Stimulated activated CD8-positive, alpha-beta memory T cell treated with anti-CD3 and anti-CD28 coated beads, Interleukin-2, amount 100 ng/mL, for 1 hour (primary cell): ENCODE measurements at regions not wholly inside any gene's neighbourhood (a gene's known extent, or its start where the extent isn't known, plus 50 kb on each side); places are given as distances from the start of the nearest gene placed in this dataset.
"Not testable (repeated sequence)": the region's sequence is repeated elsewhere in the genome, so short reads cannot be mapped to it uniquely, and the experiment has no call there.

ENCODE experiments used
- DNase-seq, 2 donors: peaks; one replicate each; pipeline ENCODE4 v3.0.0-alpha.2; 2020; ENCODE audit warnings: low read depth in 2 of 2

DNA sequence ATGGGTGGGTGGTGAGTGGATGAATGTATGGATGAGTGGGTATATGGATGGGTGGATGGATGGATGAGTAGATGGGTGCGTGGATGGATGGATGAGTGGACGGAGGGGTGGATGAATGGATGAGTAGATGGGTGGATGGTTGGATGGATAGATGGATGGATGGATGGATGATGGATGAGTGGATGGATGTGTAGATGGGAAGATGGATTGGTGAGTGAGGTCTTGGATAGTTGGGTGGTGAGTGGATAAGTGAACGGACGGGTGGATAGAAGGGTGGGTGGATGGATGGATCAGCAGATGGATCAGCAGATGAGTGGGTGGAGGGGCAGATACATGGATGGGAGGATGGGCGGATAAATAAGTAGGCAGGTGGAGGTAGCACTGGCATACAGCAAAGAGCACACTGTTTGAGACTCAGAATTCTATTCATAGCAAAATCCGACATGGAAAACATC, 163.5 kb downstream of the C9orf50 start:
- no peak for DNase-seq

DNA sequence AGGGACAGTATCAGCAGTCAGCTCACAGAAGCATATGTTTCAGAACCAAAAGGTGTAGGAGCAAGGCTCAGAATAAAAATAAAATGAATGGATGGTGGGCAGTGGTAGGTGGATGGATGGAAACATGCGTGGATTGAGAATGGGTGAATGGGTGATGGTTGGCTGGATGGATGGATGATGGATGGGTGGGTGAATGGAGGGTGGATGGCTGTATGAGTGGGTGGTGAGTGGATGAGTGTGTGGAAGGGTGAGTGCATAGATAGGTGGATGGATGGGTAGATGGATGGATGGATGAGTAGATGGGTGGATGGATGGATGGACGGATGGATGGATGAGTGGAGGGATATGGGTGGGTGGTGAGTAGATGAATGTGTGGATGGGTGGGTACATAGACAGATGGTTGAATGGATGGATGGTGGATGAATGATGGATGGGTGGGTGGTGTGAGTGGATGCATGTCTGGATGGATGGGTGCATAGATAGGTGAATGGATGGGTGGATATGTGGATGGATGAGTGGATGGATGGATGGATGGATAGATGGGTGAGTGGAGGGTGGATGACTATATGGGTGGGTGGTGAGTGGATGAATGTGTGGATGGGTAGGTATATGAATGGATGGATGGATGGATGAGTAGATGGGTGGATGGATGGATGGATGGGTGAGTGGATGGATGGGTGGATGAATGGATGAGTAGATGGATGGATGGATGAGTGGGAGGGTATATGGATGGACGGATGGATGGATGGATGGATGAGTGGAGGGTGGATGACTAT, 164.2 kb downstream of the C9orf50 start:
- DNase-seq: no peak

DNA sequence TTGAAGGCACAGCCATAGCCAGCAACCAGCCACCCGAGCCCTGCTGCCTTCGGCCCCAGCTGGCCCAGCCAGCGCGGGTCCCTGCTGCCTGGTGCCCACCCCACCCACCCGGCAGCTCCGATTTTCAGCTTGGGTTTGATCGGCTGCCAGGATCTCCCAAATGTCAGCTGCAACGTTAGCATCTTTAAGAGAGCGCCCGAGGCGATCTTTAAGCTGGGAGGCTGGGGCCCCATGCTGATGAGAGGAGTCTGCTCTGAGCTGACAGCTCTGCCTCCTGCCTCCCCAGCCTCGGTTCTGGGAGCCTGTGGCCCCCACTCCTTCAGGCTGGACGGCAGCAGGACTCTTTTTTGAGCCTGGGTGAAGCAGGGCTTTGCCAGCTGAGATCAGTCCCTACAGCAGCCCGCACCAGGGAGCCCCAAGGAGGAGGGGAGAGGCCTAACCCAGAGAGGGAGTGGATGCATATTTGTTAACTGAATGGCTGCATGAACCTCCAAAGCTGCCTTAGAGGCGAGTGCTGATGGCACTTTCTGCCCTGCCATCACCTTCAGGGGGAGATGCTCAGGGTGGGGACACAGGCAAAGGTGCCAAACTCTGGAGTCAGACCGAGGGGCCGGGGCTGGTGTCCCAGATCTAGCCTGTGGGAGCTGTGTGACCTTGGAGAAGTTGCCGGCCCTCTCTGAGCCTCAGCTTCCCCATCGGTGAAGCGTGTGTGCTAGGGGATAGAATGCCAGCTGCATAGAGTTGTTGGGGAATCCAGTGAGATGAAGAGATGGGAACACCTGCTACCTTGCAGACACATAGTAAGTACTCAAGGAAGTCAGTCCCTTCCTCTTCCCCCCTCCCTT, 165.5 kb downstream of the C9orf50 start:
- DNase-seq: no peak

DNA sequence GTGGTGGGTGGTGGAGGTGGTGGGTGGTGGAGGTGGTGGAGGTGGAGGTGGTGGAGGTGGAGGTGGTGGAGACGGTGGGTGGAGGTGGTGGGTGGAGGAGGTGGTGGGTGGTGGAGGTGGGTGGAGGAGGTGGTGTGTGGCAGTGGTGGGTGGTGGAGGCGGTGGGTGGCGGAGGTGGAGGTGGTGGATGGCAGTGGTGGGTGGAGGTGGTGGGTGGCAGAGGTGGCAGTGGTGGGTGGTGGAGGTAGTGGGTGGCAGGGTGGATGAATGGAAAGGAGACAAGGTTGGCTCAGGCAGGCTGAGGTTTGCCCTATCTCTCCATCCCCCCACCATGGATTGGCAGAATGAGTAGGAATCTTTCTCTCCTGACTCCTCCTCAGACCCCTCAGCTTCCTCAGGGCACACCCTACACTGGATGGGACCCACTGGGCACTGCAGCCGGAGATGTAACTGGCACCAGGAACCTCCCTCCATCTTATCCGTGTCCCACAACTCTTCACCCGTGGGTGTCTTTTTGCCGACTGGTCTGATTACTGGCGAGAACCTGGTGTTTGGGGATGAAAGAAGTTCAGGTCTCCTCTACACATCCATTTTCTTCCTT, 166.3 kb downstream of the C9orf50 start:
- no peak for DNase-seq

DNA sequence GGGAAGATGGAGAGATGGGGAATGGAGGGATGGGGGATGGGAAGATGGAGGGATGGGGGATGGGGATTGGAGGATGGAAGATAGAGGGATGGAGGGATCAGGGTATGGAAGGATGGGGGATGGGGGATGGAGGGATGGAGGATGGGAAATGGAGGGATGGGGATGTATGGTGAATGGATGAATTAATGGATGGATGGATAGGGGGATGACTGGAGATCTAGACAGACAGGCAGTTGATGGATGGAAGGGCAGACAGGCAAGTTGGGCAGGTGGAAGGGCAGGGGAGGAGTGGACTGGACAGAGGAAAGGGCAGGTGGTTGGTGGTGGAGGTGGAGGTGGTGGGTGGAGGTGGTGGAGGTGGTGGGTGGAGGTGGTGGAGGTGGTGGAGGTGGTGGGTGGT, 167.2 kb downstream of the C9orf50 start:
- DNase-seq: no peak

DNA sequence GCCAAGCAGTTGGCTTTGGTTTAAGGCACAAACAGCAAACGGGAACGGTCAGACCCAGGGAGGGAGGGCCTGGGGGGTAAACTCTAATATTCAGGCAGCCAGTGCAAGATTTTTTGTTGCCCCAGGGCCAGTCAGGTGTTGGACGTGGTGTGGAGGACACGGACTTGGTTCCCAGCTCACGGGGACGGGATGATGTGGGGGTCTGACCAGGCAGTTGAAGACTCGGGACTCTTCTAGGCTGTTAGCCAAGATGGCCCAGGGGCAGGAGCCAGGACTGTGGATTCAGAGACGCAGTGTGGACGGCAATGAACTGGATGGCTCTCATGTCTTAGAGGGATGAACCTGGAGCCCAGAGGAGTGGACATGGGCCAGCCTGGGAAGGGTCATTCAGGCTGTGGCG, 169.2 kb downstream of the C9orf50 start:
- DNase-seq: no peak

DNA sequence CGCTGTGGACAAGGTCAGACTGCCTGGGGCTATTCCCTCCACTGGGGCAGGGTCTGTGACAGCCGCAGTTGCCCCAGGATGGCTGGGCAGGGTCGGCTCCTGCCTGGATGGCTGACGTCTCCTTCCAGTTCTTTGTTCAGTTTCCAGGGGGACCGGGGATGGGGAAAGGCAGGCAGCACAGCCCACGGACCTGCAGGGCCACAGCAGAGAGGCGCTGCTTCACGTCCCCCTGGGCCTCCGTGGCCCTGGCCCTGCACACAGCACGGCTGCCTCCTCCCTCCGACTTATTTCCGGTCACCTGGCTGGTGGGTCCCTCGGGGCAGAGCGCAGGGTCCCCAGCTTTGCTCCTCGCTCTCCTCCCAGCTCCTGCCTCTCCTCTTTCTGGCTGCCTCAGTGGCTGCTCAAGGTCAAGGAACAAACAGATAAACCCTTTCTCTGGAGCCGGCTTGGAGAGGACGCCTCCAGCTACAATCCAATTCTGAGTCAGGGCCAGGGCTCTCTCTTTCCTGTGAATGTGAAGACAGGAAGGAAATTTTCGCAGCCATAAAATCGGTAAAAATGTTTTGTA, 169.7 kb downstream of the C9orf50 start:
- no peak for DNase-seq

DNA sequence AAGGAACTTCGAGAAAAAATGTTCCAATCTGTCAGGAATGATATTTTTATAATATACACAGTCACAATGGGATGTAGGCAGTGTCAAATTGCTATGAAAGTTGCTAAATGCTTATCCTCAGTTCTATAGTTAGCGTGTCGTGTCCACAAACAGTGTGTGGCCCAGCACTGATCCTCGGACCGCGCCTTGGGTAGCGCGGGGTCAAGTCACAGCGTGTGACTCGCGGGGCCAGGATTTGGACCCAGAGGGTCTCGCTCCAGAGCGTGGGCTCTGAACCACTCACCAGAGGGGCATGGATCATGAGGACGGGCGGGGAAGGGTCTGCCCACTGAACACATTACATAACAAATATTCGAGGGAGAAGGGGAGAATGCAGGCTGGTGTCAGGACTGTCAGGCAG, 171.8 kb downstream of the C9orf50 start:
- no peak for DNase-seq

DNA sequence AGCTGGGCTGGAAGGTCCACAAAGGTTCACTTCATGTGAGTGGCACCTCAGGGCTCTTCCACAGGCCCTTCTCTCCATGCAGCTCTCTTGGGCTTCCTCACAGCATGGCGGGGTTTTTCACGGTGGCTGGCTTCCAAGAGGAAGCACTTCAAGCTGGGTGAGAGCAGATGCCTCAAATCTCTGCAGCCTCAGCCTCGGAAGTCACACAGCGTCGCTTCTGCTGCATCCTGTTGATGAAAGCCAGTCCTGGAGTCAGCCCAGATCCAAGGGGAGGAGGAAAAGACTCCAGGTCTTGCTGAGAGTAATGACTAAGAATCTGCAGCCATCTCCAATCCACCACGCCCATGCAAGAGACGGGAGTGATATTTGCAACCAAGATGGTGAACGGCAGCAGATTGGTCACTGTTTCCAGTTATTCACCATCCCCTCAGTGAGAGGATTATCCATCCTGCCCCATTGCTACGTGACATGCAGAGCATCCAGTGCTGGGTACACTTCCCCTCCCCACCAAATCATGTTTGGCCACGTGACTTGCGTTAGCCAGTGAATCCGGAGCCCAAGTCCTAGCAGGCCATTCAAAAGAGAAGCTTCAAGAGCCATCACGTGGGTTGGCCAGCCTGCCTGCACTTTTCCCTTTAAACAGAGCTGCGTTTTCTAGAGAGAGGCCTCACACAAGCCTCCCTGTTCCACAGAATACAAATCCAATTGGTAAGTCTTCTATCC, 173.9 kb downstream of the C9orf50 start:
- DNase-seq: no peak

DNA sequence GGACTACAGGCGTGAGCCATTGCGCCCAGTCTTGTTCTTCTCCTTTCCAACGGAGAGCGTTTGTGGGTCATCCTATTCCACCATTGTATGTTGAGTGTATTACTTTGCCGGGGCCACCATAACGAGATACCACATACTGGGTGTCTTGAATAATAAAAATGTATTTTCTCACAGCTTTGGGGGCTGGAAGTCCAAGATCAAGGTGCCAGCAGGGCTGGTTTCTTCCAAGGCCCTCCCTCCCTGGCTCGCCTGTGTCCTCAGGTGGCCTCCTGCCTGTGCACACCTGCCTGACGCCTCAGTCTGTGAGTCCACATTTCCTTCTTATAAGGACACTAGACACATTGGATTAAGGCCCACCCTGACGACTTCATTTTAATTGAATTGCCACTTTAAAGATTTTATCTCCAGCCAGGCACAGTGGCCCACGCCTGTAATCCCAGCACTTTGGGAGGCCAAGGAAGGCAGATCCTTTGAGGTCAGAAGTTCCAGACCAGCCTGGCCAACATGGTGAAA, 175.1 kb downstream of the C9orf50 start:
- DNase-seq: no peak

DNA sequence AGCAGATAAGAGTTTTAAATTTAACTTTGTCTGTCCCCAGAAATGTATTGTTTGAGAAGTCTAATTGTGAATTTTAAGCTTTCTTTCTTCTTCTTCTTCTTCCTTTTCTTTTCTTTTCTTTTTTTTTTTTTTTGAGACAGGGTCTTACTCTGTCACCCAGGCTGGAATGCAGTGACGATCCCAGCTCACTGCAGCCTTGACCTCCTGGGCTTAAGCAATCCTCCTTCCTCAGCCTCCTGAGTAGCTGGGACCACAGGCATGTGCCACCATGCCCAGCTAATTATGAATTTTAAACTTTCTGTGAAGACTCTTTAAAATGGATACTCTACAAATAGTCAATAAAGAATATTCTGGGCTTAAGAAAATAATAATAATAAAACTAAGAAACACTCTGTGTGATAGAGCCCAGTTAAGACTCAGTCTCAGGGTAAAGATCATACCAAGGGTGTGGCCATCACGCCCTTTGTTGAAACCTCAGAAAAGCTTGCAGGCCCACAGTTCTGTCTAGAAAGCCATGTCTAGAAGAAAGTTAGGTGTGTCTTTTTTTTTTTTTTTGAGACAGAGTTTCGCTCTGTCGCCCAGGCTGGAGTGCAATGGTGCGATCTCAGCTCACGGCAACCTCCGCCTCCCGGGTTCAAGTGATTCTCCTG, 177.3 kb downstream of the C9orf50 start:
- DNase-seq: not testable (repeated sequence)

DNA sequence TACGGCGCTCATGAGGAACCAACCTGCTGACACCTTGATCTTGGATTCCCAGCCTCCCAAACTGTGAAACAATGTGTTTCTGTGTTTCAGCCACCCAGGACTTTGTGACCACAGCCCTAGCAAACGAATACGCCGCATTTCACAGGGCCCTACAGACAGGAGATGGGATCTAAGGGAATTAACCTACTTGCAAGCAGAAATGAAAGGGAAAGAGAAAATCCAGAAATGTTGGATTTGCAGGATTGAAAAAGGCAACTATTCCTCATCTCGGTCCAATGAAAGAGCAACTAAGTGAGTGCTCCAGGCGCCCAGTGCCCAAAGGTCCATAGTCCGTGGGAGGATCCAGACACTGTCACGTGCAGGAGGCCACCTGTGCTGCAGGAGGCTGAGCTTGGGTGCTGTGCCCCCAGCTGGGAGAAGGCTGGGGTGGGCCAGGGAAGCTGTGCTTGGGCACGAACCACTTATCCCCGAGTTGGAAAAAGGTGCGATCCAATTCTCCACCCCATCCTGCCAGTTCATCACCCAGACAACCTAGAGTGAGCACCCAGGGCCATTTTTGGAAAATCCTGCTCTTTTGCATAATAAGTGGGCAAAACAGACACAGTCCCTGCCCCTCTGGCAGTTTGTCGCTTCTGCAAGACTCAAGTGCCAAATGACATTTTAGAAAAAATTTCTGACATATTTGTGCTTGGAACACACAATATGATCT, 177.9 kb downstream of the C9orf50 start:
- no peak for DNase-seq

DNA sequence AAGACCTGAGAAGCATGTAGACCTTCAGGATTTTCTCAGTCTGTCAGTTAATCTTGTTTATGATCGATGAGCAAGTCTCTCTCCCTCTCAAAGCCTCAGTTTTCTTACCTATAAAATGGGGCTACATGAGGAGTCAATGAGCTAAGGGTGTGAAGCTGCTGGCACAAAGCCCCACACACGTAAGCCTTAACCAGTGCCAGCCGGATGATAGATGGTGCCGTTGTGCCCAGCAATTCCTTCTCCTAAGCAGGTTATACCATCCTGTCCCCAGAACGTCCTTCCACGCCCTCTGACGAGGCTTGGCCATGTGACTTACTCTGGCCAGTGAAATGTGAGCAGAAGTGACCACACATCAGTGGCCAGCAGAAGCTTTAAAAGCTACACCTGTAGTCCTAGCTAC, 179.0 kb downstream of the C9orf50 start:
- DNase-seq: no peak

DNA sequence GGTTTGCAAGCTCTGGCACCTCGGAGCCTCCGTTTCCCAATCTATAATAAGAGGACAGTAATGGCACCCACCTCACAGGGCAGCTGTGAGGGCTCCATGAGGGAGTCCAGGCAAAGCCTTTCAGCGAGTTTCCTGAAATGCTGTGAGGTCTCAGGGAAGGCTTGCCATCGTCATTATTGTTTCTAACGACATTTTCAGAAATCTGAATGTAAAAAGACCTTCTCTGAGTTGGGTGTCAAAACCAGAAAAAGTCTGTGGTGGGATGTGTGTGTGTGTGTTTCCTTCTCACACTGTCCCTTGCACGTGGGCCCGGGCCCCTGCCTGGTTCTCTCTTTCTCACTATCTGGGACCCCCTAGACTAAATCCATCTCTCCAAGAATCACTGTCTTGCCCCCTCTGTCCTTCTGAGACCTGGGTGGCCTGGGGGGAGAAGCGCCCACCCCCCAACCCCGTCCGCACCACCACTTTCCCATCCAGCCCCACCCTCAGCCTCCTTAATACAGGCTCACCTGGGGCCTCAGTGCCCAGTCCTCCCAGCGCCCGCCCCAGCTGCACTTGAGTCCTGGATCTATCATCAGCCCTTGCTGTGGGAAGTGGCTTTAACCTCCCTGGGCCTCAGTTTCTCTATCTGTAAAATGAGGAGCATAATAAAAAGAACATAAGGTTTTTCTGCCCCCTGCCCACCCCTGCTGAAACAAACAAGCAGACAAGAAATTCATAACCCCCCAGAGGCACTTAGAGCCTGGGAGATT, 180.3 kb downstream of the C9orf50 start:
- no peak for DNase-seq

DNA sequence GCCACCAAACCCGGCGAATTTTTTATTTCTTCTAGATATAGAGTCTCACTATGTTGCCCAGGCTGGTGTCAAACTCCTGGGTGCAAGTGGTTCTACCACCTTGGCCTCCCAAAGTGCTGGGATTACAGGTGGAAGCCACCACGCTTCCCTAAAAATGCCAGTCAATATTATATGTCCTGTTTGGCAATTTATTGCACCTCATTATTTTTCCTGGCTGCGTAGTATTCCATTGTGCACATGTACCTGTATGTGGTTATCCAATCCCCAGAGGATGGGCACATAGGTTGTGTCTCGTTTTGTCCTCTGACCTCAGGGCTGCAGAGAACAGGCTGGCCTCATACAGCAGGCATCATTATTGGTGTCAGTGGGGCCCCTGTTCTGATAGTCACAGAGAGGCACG, 181.7 kb downstream of the C9orf50 start:
- DNase-seq: no peak

DNA sequence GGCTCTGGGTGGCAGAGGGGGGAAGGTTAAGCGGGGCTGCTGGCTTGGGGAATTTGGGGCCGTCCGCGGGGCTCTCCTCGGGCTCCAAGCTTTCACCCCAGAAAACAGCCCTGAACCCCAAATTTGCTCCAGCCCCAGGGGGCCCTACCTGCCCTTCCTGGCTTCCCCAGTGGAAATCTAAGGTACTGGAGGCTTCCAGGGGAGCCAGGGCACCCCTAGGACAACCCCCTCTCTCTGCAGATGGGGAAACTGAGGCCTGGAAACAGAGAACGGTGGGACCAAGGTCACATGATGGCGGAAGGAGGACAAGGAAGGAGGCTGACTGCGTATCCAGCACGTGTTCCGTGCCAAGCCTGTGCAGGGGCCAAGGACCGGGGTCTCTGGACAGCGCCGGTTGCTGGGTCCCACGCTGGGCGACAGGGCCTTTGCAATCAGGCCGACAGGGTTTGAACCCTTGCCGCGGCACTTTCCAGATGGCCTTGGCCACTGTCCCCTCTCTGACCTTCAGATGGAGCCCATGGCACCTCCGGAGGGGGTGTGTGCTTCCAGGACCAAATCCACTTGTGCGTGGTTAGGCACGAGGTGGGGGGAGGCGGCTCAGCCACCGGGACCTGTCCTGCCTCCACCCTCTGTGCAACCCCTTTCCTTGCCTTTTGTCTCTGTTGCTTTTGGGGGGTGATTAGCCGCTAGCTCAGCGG, 183.1 kb downstream of the C9orf50 start:
- no peak for DNase-seq

DNA sequence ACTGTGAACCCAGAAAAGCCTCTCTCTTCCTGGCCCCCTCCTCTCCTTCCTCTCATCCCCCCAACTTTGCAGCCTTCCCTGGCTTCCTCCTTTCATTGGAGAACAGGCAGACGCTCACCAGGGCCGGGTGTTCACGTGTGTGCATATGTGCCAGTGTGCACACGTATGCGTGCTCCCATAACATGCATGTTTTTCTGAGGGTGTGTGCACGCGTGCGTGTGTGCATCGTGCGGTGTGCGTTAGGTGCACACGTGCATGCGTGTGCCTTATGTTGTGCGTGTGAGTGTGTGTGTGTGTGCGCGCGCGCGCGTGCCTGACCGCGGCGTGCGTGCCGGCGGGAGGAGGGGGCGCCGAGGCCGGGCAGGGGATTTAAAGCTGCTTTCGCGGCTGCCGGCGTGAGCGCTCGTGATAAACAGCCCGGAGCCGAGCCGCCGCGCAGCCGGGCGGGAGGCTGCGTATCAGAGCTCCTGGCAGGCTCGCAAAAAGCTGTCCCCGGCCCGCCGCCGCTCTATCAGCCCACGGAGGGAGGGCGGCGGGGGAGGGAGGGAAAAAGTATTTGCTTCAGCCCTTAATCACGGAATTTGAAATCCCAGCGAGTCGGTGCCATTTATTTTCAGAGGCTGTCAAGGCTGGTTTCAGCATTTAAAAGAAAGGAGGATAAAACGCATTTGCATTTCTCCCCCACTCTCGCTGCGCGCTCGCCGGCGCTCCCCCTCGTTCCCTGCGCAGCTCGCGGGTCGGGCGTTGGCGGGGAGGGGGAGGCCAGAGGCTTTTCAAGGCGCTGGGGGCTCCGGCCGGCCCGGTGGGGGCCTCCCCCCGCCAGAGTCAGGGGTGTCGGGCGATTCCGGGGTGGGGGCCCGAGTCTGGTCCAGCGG, 183.9 kb downstream of the C9orf50 start:
- DNase-seq: no peak
